ENCODE measurements at regions not wholly inside any gene's neighbourhood (a gene's known extent, or its start where the extent isn't known, plus 50 kb on each side); places are given as distances from the start of the nearest gene placed in this dataset.

- ChIA-PET POLR2A (no interaction called here), CTCF (ENCODE audit: low intra/inter-chr PET ratio, low total read pairs) (no interaction called here)
- no peaks in the 10 kb centered on the region for H3K79me2 ChIP-seq (ENCODE audit: insufficient read depth, low read length)
- no TSS peak for BruUV-seq (replicated peaks)
- H3K4me3 ChIP-seq (replicated peaks in 1 of 3; ENCODE audit: insufficient read depth in 1 of 3, low read depth in 2 of 3, low read length in 3 of 3) = no peak overlapping the region
- intact Hi-C loops (cut with micrococcal nuclease; ENCODE audit: unreplicated experiment) = loop anchor here (2.0 to 10.0 kb wide), 2 partner anchors 17 to 553 kb away; partner anchors contain the start of gene RAB28
- no peak for FAIRE-seq
- no peaks in the 10 kb centered on the region for H4K20me1 ChIP-seq (ENCODE audit: insufficient read depth, low read length)
- no peak overlapping the region for H2AFZ ChIP-seq (ENCODE audit: low read length)
- peaks cover 12% of the 10 kb centered on the region; the same call in 1 of the 2 replicates for H3K9me3 ChIP-seq (ENCODE audit: low read length)
- in situ Hi-C loops (cut with HindIII; ENCODE audit: extremely low pct_ligation_motif_present, low pct_unique_long_range_greater_than_20kb) = no loop called here
- H3K27me3 ChIP-seq (ENCODE audit: control insufficient read depth in 1 of 2, insufficient read depth in 2 of 2, low read length in 2 of 2) = no peaks in the 10 kb centered on the region
- peaks cover 63% of the 10 kb centered on the region for H3K4me1 ChIP-seq (ENCODE audit: insufficient read depth, low read length)
- H3K27ac ChIP-seq (ENCODE audit: extremely low read length, insufficient read depth, low read length) = peak overlapping the region; percentile 95
- H3K9ac ChIP-seq (ENCODE audit: insufficient read depth, low read depth, low read length) = no peak overlapping the region
- no peaks in the 10 kb centered on the region for H3K36me3 ChIP-seq (replicated peaks in 1 of 2; ENCODE audit: control insufficient read depth in 1 of 2, insufficient read depth in 2 of 2, low read length in 2 of 2)
- 74% methylated on average over 4 of the region's 4 CpGs for WGBS (ENCODE audit: low lambda C conversion rate)
- no peak for DNase-seq (ENCODE audit: low spot score)
- no peak for ATAC-seq
- H3K4me2 ChIP-seq (ENCODE audit: low read depth, low read length) = peak overlapping the region; percentile 29; the same call in 1 of the 2 replicates
- TF ChIP-seq POGZ (CRISPR knock-in tag; IDR thresholded peaks at IDR 0.05) (0 out of 2 replicates have a peak, but pooled peaks have one; percentile 2), ZBTB25 (CRISPR knock-in tag; IDR thresholded peaks at IDR 0.05) (no peak), ZNF841 (CRISPR knock-in tag; IDR thresholded peaks at IDR 0.05; ENCODE audit: borderline replicate concordance) (no peak), ZNF501 (CRISPR knock-in tag; IDR thresholded peaks at IDR 0.05) (no peak), ARID5B (CRISPR knock-in tag; IDR thresholded peaks at IDR 0.05) (0 out of 2 replicates have a peak, but pooled peaks have one; percentile 6), PITX1 (CRISPR knock-in tag; IDR thresholded peaks at IDR 0.05) (0 out of 2 replicates have a peak, but pooled peaks have one; percentile 10), RFX5 (IDR thresholded peaks at IDR 0.05; ENCODE audit: low read depth, low read length) (no peak), LCORL (IDR thresholded peaks at IDR 0.05) (no peak), LCORL (CRISPR knock-in tag; IDR thresholded peaks at IDR 0.05) (no peak), SNAPC4 (CRISPR knock-in tag; IDR thresholded peaks at IDR 0.05) (no peak), ZNF644 (CRISPR knock-in tag; IDR thresholded peaks at IDR 0.05; ENCODE audit: low read depth) (peak; percentile 30; the same call in 1 of the 2 replicates), SRF (IDR thresholded peaks at IDR 0.05; ENCODE audit: low read depth, low read length) (no peak), EHMT2 (IDR thresholded peaks at IDR 0.05; ENCODE audit: borderline replicate concordance, low read depth, low read length) (peak; percentile 29; the same call in 1 of the 2 replicates), RXRB (CRISPR knock-in tag; IDR thresholded peaks at IDR 0.05; ENCODE audit: borderline replicate concordance) (no peak; the same call in 1 of the 2 replicates), CBX5 (CRISPR knock-in tag; IDR thresholded peaks at IDR 0.05; ENCODE audit: borderline replicate concordance) (no peak), HNF4A (CRISPR knock-in tag; IDR thresholded peaks at IDR 0.05) (peak; percentile 57; the same call in 1 of the 2 replicates)
Measured at GRCh38 chr4:12932203-12932788, 551.8 kb downstream of the RAB28 start.

Measured in HepG2 (cell line).